ENCODE measurements at regions not wholly inside any gene's neighbourhood (a gene's known extent, or its start where the extent isn't known, plus 50 kb on each side); places are given as distances from the start of the nearest gene placed in this dataset.
A peak's percentile ranks its signal among the peaks of the same experiment; 100 is the strongest.

GRCh38 chr4:119730671-119730950 is 102.0 kb upstream of the PDE5A start:
- Histone ChIP-seq H3K9me3 (no peaks in the 10 kb centered on the region), H3K27ac (peak overlapping the region; percentile 16), H3K4me3 (no peak overlapping the region), H3K4me1 (peaks cover 30% of the 10 kb centered on the region), H3K27me3 (no peaks in the 10 kb centered on the region), H3K36me3 (no peaks in the 10 kb centered on the region)
- intact Hi-C loops (cut with DNase I) = no loop called here
- TF ChIP-seq POLR2AphosphoS5 (IDR thresholded peaks at IDR 0.05; ENCODE audit: insufficient read depth in 1 of 2, low read depth in 1 of 2) = no peak
- TF ChIP-seq POLR2A (IDR thresholded peaks at IDR 0.05) = no peak
- no peak for TF ChIP-seq CTCF (IDR thresholded peaks at IDR 0.05)
- no peak for DNase-seq (ENCODE audit: extremely low spot score in 2 of 2)

- TF ChIP-seq POLR2AphosphoS5 (IDR thresholded peaks at IDR 0.05; ENCODE audit: insufficient read depth in 1 of 2, low read depth in 1 of 2) (no peak), POLR2A (IDR thresholded peaks at IDR 0.05) (no peak), CTCF (IDR thresholded peaks at IDR 0.05) (no peak)
- no peak for DNase-seq (ENCODE audit: extremely low spot score in 2 of 2)
- intact Hi-C loops (cut with DNase I) = no loop called here
- Histone ChIP-seq H3K27me3 (no peaks in the 10 kb centered on the region), H3K27ac (peak overlapping the region; percentile 16), H3K4me1 (peaks cover 30% of the 10 kb centered on the region), H3K36me3 (no peaks in the 10 kb centered on the region), H3K9me3 (no peaks in the 10 kb centered on the region), H3K4me3 (no peak overlapping the region)
These were observed 101.4 kb upstream of the PDE5A start for GRCh38 chr4:119729835-119730670.

- no peak overlapping the region for H3K27ac ChIP-seq
- H3K4me1 ChIP-seq = peaks cover 23% of the 10 kb centered on the region
These were observed 100.3 kb upstream of the PDE5A start for GRCh38 chr4:119728692-119729593.

GRCh38 chr4:119728185-119728584 is 99.6 kb upstream of the PDE5A start:
- Histone ChIP-seq H3K4me3 (no peak overlapping the region), H3K27me3 (no peaks in the 10 kb centered on the region), H3K27ac (no peak overlapping the region), H3K9me3 (no peaks in the 10 kb centered on the region), H3K4me1 (peaks cover 23% of the 10 kb centered on the region), H3K36me3 (no peaks in the 10 kb centered on the region)
- no peak for DNase-seq (ENCODE audit: extremely low spot score in 2 of 2)
- TF ChIP-seq CTCF (IDR thresholded peaks at IDR 0.05) (no peak), POLR2AphosphoS5 (IDR thresholded peaks at IDR 0.05; ENCODE audit: insufficient read depth in 1 of 2, low read depth in 1 of 2) (no peak), POLR2A (IDR thresholded peaks at IDR 0.05) (no peak)
- intact Hi-C loops (cut with DNase I) = no loop called here

More at GRCh38 chr4:119728692-119729593, 100.3 kb upstream of the PDE5A start:
- Histone ChIP-seq H3K9me3 (no peaks in the 10 kb centered on the region), H3K36me3 (no peaks in the 10 kb centered on the region), H3K27me3 (no peaks in the 10 kb centered on the region), H3K4me3 (no peak overlapping the region)
- intact Hi-C loops (cut with DNase I) = no loop called here
- DNase-seq (ENCODE audit: extremely low spot score in 2 of 2) = no peak
- TF ChIP-seq POLR2AphosphoS5 (IDR thresholded peaks at IDR 0.05; ENCODE audit: insufficient read depth in 1 of 2, low read depth in 1 of 2) = no peak
- TF ChIP-seq POLR2A (IDR thresholded peaks at IDR 0.05) = no peak

- H3K4me1 ChIP-seq = peaks cover 16% of the 10 kb centered on the region
- intact Hi-C loops (cut with DNase I) = no loop called here
- H3K9me3 ChIP-seq = no peaks in the 10 kb centered on the region
- no peaks in the 10 kb centered on the region for H3K27me3 ChIP-seq
- no peak for DNase-seq (ENCODE audit: extremely low spot score in 2 of 2)
- no peak overlapping the region for H3K27ac ChIP-seq
- H3K36me3 ChIP-seq = no peaks in the 10 kb centered on the region
- no peak overlapping the region for H3K4me3 ChIP-seq
- TF ChIP-seq POLR2A (IDR thresholded peaks at IDR 0.05) (no peak), CTCF (IDR thresholded peaks at IDR 0.05) (no peak), POLR2AphosphoS5 (IDR thresholded peaks at IDR 0.05; ENCODE audit: insufficient read depth in 1 of 2, low read depth in 1 of 2) (no peak)
These were observed 97.9 kb upstream of the PDE5A start for GRCh38 chr4:119726505-119726904.

Measured in vagina (tissue), 2 donors.